Cardiac muscle cell (in vitro differentiated cells and primary cell): ENCODE measurements at regions not wholly inside any gene's neighbourhood (a gene's known extent, or its start where the extent isn't known, plus 50 kb on each side); places are given as distances from the start of the nearest gene placed in this dataset.

Experiments used
- DNase-seq, 2 donors: peaks; one replicate each; pipeline versions ENCODE4 v3.0.0 to v3.0.0-alpha.2; 2010 to 2017; ENCODE audit warnings: low read depth in 1 of 2, low spot score in 1 of 2
- H3K27ac ChIP-seq: fragments of 200-600 bp; sonication (generic); 2 replicates; pipeline ENCODE4 v1.5.1; 2016
- H3K27me3 ChIP-seq: fragments of 200-600 bp; sonication (generic); 2 replicates; pipeline ENCODE4 v1.6.0; 2016; ENCODE audit warnings: control low read depth
- H3K36me3 ChIP-seq: fragments of 200-600 bp; sonication (generic); 2 replicates; pipeline ENCODE4 v1.5.1; 2016; ENCODE audit warnings: control low read depth
- H3K4me1 ChIP-seq: fragments of 200-600 bp; sonication (generic); 2 replicates; pipeline ENCODE4 v1.8.1; 2017; ENCODE audit warnings: low read depth, mild to moderate bottlenecking, mixed run types
- H3K4me3 ChIP-seq: fragments of 200-600 bp; sonication (generic); 2 replicates; pipeline ENCODE4 v1.5.1; 2016; ENCODE audit warnings: mild to moderate bottlenecking
- H3K9me3 ChIP-seq: fragments of 200-600 bp; sonication (generic); 2 replicates; pipeline ENCODE4 v1.5.1; 2017; ENCODE audit warnings: low read depth, mild to moderate bottlenecking, control low read depth
- TF ChIP-seq, protein P1 (sequence below): IDR thresholded peaks from 2 replicates; pipeline ENCODE4 v1.5.1; 2012; ENCODE audit warnings: low read depth, mild to moderate bottlenecking, low read length

DNA sequence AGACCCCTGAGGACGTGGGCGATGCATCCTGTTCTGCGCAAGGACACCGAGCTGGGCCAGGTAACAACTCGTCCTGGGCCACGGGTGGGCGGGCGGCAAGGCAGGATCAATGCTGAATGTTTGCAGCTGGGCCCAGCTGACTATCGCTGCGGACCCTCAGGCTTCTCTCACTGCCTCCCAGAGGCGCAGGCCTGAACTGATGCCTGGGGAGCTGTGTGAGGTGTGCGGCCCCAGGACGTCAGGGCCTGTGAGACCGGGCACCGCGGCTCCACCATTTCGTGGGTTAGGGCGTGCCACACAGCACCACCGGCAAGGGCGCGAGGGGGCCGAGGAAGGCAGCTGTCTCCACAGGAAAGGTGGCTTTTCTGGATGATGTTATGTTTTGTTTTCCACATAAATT is 307.4 kb downstream of the NDUFA10 start:
- H3K27me3 ChIP-seq = no peaks in the 10 kb centered on the region
- H3K36me3 ChIP-seq = no peaks in the 10 kb centered on the region
- no peak for DNase-seq
- H3K9me3 ChIP-seq = no peaks in the 10 kb centered on the region
- H3K27ac ChIP-seq = no peak overlapping the region
- TF ChIP-seq, protein P1, sequence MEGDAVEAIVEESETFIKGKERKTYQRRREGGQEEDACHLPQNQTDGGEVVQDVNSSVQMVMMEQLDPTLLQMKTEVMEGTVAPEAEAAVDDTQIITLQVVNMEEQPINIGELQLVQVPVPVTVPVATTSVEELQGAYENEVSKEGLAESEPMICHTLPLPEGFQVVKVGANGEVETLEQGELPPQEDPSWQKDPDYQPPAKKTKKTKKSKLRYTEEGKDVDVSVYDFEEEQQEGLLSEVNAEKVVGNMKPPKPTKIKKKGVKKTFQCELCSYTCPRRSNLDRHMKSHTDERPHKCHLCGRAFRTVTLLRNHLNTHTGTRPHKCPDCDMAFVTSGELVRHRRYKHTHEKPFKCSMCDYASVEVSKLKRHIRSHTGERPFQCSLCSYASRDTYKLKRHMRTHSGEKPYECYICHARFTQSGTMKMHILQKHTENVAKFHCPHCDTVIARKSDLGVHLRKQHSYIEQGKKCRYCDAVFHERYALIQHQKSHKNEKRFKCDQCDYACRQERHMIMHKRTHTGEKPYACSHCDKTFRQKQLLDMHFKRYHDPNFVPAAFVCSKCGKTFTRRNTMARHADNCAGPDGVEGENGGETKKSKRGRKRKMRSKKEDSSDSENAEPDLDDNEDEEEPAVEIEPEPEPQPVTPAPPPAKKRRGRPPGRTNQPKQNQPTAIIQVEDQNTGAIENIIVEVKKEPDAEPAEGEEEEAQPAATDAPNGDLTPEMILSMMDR = no peak
- no peaks in the 10 kb centered on the region for H3K4me1 ChIP-seq
- H3K4me3 ChIP-seq = no peak overlapping the region

DNA sequence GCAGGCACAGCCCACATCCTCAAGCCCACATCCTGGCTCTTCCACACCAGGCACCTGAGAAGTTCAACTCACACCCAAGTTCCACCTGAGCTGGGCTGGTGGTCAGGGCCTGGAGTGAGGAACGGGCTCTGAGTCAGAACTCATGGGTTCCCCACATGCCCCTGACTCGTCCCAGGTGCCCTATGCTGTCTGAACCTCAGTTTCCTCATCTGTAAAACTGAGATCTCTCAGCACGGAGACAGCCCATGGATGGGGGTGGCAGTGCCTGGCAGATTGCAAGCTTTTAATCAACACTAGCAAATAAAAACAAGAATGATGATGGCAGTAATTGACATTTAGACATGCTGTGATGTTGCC is 307.8 kb downstream of the NDUFA10 start:
- Histone ChIP-seq H3K27me3 (no peaks in the 10 kb centered on the region), H3K27ac (no peak overlapping the region)

DNA sequence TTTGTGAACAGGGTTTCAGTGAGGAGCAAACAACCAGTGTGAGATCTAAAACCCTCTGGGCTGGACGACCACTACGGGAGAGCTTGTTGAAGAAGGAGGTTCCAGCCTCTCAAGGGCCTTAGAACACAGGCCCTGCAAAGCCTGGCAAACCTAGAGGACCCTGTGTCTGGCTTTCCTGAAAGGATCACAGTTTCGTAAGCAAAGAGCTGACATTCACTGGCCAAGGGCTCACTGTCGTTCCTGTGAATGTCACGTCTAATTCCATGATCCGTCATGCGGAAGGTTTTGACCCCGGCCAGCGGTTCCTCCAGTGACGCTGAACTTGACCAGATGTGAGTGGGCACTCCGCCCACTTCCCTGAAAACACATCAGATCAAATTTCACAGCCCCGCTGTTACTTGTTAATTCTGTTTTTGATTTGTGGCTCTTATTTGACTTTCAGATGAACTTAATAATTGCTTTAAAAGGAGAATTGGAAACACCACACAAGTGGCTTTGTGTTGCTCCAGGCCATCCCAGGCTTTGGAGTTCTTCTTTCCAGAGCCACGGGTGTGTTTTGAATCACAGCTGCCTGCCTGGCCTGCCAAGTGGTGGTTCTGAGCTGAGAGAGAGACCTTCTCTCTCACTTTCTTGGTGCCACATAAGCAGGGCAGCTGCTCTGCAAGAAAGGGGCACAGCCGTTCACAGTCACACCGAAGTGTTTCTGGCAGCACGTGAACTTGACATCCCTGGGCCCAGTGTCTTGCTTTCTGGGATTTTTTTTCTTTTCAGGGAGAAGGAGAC is 308.4 kb downstream of the NDUFA10 start:
- H3K4me1 ChIP-seq = no peaks in the 10 kb centered on the region
- H3K36me3 ChIP-seq = no peaks in the 10 kb centered on the region
- H3K9me3 ChIP-seq = no peaks in the 10 kb centered on the region
- no peak overlapping the region for H3K27ac ChIP-seq
- TF ChIP-seq, protein P1 = no peak
- H3K4me3 ChIP-seq = no peak overlapping the region
- no peaks in the 10 kb centered on the region for H3K27me3 ChIP-seq
- DNase-seq = peak in 1 of 2 donors; percentile 11

More for the DNA sequence above, 307.8 kb downstream of the NDUFA10 start:
- TF ChIP-seq, protein P1 = no peak
- DNase-seq = no peak
- no peak overlapping the region for H3K4me3 ChIP-seq
- no peaks in the 10 kb centered on the region for H3K36me3 ChIP-seq
- no peaks in the 10 kb centered on the region for H3K9me3 ChIP-seq
- H3K4me1 ChIP-seq = no peaks in the 10 kb centered on the region

DNA sequence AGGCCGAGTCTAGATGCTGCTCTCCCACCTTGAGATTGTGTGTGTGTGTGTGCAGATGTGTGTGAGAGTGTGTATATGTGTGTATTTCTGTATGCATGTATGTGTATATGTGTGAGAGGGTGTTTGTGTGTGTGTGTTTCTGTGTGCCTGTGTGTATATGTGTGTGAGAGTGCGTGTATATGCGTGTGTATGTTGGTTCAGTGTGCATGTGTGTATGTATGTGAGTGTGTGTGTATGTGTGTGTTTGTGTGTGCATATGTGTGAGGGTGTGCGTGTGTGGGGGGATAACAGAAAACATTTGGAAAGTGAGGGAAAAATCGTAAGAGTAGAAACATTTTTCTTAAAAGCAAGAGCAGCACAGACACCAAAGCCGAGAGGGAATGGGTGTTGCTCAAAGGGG is 309.1 kb downstream of the NDUFA10 start:
- H3K9me3 ChIP-seq = no peaks in the 10 kb centered on the region
- no peak overlapping the region for H3K27ac ChIP-seq
- TF ChIP-seq, protein P1 = no peak
- H3K27me3 ChIP-seq = no peaks in the 10 kb centered on the region
- DNase-seq = no peak
- no peaks in the 10 kb centered on the region for H3K4me1 ChIP-seq
- no peak overlapping the region for H3K4me3 ChIP-seq
- no peaks in the 10 kb centered on the region for H3K36me3 ChIP-seq

DNA sequence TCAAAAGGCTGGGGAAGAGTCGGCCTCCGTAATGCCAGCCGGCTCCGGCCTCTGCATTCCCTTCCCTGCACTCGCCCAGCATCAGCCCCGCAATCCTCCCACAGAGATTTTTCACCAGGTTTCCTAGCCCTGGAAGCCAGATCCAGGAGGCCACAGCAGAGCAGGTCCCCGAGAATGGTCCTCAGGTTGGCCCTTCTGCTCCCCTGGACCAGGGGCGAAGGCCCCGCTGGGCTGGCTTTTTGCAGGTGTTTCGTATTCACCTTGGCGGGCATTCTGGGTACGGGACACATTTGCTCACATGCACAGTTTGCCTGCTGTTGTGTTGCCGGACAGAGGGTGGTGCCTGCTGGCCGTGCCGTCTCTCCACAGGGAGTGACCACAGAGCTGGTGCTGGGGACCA is 309.5 kb downstream of the NDUFA10 start:
- Histone ChIP-seq H3K36me3 (no peaks in the 10 kb centered on the region), H3K27ac (no peak overlapping the region), H3K4me1 (no peaks in the 10 kb centered on the region), H3K4me3 (no peak overlapping the region), H3K9me3 (no peaks in the 10 kb centered on the region), H3K27me3 (no peaks in the 10 kb centered on the region)
- TF ChIP-seq, protein P1 = no peak
- no peak for DNase-seq
